HepG2 (cell line): ENCODE measurements at regions not wholly inside any gene's neighbourhood (a gene's known extent, or its start where the extent isn't known, plus 50 kb on each side); places are given as distances from the start of the nearest gene placed in this dataset.

ENCODE experiments used
- ATAC-seq: fragments of 200-7000 bp; cut with Tn5 transposase; 3 replicates; pipeline ENCODE4 v1.9.1; 2020; ENCODE audit warnings: mild to moderate bottlenecking, moderate library complexity
- BruUV-seq: library from RNA; stranded (reverse); fragments of 400-500 nt; replicated peaks from 2 replicates; lab custom pipeline; 2021; lab: Mats Ljungman, UMichigan
- CTCF ChIA-PET: fragments of 300-600 bp; formaldehyde crosslinking; extraction: SDS; loops from one replicate; lab custom pipeline; 2021; ENCODE audit warnings: low total read pairs, inconsistent platforms, low intra/inter-chr PET ratio; lab: Yijun Ruan, JAX
- POLR2A ChIA-PET: fragments of 350-600 bp; sonication (Branson Sonifier 250); formaldehyde crosslinking; loops from one replicate; lab custom pipeline; 2020; ENCODE audit warnings: antibody characterized with exemption, inconsistent platforms; lab: Yijun Ruan, JAX
- DNase-seq: peaks from one replicate; pipeline ENCODE4 v3.0.0-alpha.2; 2015; ENCODE audit warnings: low spot score
- FAIRE-seq: peaks from 3 replicates; lab custom pipeline; 2011; peaks lifted over from hg19 to GRCh38; lab: Jason Lieb, UNC
- H2AFZ ChIP-seq: one replicate; pipeline ENCODE4 v1.6.1; 2011; ENCODE audit warnings: low read length, inconsistent platforms
- H3K27ac ChIP-seq: fragments of 300-600 bp; 3 replicates; pipeline ENCODE4 v1.8.0; 2011; ENCODE audit warnings: mixed run types, mild to moderate bottlenecking, mixed read lengths, low read length, inconsistent platforms; ENCODE audit not compliant: insufficient read depth; ENCODE audit errors: extremely low read length
- H3K27me3 ChIP-seq, 2 experiments: fragments of 200-600 bp in 1 of 2; 2 replicates in 1 of 2; 3 replicates in 1 of 2; pipeline versions ENCODE4 v1.6.0 to v1.8.0; 2011; ENCODE audit warnings: low read length in 2 of 2, mild to moderate bottlenecking in 2 of 2, moderate library complexity in 2 of 2, inconsistent platforms in 1 of 2; ENCODE audit not compliant: insufficient read depth in 2 of 2, control insufficient read depth in 1 of 2
- H3K36me3 ChIP-seq, 2 experiments: fragments of 200-600 bp in 1 of 2; replicated peaks in 1 of 2; 2 replicates in 1 of 2; 3 replicates in 1 of 2; pipeline versions ENCODE4 v1.5.1 to v1.8.0; 2011; ENCODE audit warnings: low read length in 2 of 2, inconsistent platforms in 1 of 2; ENCODE audit not compliant: insufficient read depth in 2 of 2, control insufficient read depth in 1 of 2
- H3K4me1 ChIP-seq: 2 replicates; pipeline ENCODE4 v1.5.1; 2012; ENCODE audit warnings: low read length, inconsistent platforms; ENCODE audit not compliant: insufficient read depth
- H3K4me2 ChIP-seq: 2 replicates; pipeline ENCODE4 v1.6.0; 2011; ENCODE audit warnings: low read depth, low read length, inconsistent platforms
- H3K4me3 ChIP-seq, 3 experiments: fragments of 200-600 bp in 1 of 3; sonication (generic), shearing (Covaris generic) in 1 of 3; replicated peaks in 1 of 3; 2 replicates each; pipeline ENCODE4 v1.5.1; 2011 to 2016; ENCODE audit warnings: low read length in 3 of 3, inconsistent platforms in 2 of 3, low read depth in 2 of 3, mild to moderate bottlenecking in 2 of 3, control low read depth in 1 of 3, mixed read lengths in 1 of 3; ENCODE audit not compliant: insufficient read depth in 1 of 3
- H3K79me2 ChIP-seq: one replicate; pipeline ENCODE4 v1.6.1; 2011; ENCODE audit warnings: low read length, inconsistent platforms; ENCODE audit not compliant: insufficient read depth
- H3K9ac ChIP-seq: 2 replicates; pipeline ENCODE4 v1.6.0; 2011; ENCODE audit warnings: mild to moderate bottlenecking, low read depth, low read length, inconsistent platforms; ENCODE audit not compliant: insufficient read depth
- H3K9me3 ChIP-seq: 2 replicates; pipeline ENCODE4 v1.5.1; 2012; ENCODE audit warnings: mild to moderate bottlenecking, low read length
- H4K20me1 ChIP-seq: 2 replicates; pipeline ENCODE4 v1.6.0; 2011; ENCODE audit warnings: inconsistent platforms, mild to moderate bottlenecking, low read length, moderate library complexity; ENCODE audit not compliant: insufficient read depth
- FOXP1 ChIP-seq, 2 experiments: fragments of 450-650 bp in 1 of 2; IDR thresholded peaks; 2 replicates each; pipeline ENCODE4 v1.6.1; 2017 to 2018; ENCODE audit warnings: antibody characterized with exemption in 1 of 2
- KLF11 ChIP-seq: IDR thresholded peaks from 2 replicates; pipeline ENCODE4 v1.6.1; 2016; ENCODE audit warnings: missing compliant biosample characterization
- KLF15 ChIP-seq: sonication (generic); formaldehyde crosslinking; IDR thresholded peaks from 2 replicates; pipeline ENCODE4 v1.8.1; 2023; ENCODE audit warnings: borderline replicate concordance, mild to moderate bottlenecking, inconsistent platforms, missing genetic modification reagents, mixed read lengths
- MAX ChIP-seq: IDR thresholded peaks from 2 replicates; pipeline ENCODE4 v1.6.1; 2012; ENCODE audit warnings: inconsistent platforms
- MIER2 ChIP-seq: IDR thresholded peaks from 2 replicates; pipeline ENCODE4 v1.6.1; 2016; ENCODE audit warnings: missing biosample characterization, missing genetic modification reagents
- MTF2 ChIP-seq: sonication (generic); formaldehyde crosslinking; IDR thresholded peaks from 2 replicates; pipeline ENCODE4 v1.5.0; 2020; ENCODE audit warnings: missing genetic modification reagents, borderline replicate concordance
- NPAS2 ChIP-seq: sonication (generic); formaldehyde crosslinking; IDR thresholded peaks from 2 replicates; pipeline ENCODE4 v1.8.0; 2022; ENCODE audit warnings: mild to moderate bottlenecking, missing genetic modification reagents, borderline replicate concordance
- TEAD2 ChIP-seq: sonication (generic); formaldehyde crosslinking; IDR thresholded peaks from 2 replicates; pipeline ENCODE4 v1.9.0; 2021; ENCODE audit warnings: missing genetic modification reagents
- TFDP1 ChIP-seq: IDR thresholded peaks from 2 replicates; pipeline ENCODE4 v1.6.1; 2016; ENCODE audit warnings: missing compliant biosample characterization, missing genetic modification reagents, borderline replicate concordance
- ZNF263 ChIP-seq: sonication (generic); formaldehyde crosslinking; IDR thresholded peaks from 2 replicates; pipeline ENCODE4 v1.4.0; 2020; ENCODE audit warnings: missing genetic modification reagents
- ZNF318 ChIP-seq: sonication (generic); formaldehyde crosslinking; IDR thresholded peaks from 2 replicates; pipeline ENCODE4 v1.4.0; 2020; ENCODE audit warnings: mild to moderate bottlenecking, missing genetic modification reagents
- ZNF430 ChIP-seq: sonication (generic); formaldehyde crosslinking; IDR thresholded peaks from 2 replicates; pipeline ENCODE4 v1.9.0; 2021; ENCODE audit warnings: mild to moderate bottlenecking, missing genetic modification reagents
- ZNF788 ChIP-seq: sonication (generic); formaldehyde crosslinking; IDR thresholded peaks from 2 replicates; pipeline ENCODE4 v1.5.0; 2020; ENCODE audit warnings: mild to moderate bottlenecking, missing genetic modification reagents, borderline replicate concordance
- WGBS: methylation state at CpG from one replicate; pipeline ENCODE4 v1.1.6; 2017; ENCODE audit warnings: low lambda C conversion rate; 5-methylcytosine and 5-hydroxymethylcytosine counted together
- in situ Hi-C: cut with HindIII; loops from 2 replicates; pipeline ENCODE4 v1.10.0; 2017; ENCODE audit warnings: low pct_unique_long_range_greater_than_20kb; ENCODE audit not compliant: extremely low pct_ligation_motif_present
- intact Hi-C: fragments of 100-400 bp; cut with micrococcal nuclease; formaldehyde crosslinking; loops from one replicate; pipeline ENCODE4 v1.10.0; 2022; ENCODE audit not compliant: unreplicated experiment

DNA sequence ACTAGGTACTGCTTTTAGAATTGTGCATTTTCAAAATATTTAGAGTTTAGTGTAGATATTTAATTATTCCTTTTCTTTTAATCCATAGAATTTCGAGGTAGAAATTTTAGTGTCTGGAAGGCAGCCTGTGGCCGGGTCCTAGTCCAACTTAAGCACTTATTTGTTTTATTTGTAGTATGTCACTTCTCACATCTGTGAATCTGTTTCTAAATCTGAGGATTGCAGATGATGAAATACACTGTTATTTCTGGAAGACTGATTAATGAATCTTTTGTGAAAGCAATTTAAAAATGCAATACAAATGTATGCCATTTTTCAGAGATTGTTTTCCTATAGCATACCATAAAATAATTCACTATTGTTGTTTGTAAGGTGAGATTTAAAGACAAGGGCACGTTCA, 483.9 kb upstream of the TRIB2 start:
- no peak for FAIRE-seq
- in situ Hi-C loops: no loop called here
- TF ChIP-seq KLF15 (CRISPR knock-in tag) (no peak), MTF2 (CRISPR knock-in tag) (no peak), MIER2 (CRISPR knock-in tag) (no peak), TEAD2 (no peak), ZNF430 (CRISPR knock-in tag) (no peak), ZNF263 (CRISPR knock-in tag) (no peak), MAX (no peak), TFDP1 (CRISPR knock-in tag) (no peak), FOXP1 (IDR thresholded peaks at IDR 0.05) (no peak), FOXP1 (CRISPR knock-in tag; IDR thresholded peaks at IDR 0.05) (no peak), KLF11 (no peak), ZNF318 (CRISPR knock-in tag) (no peak), NPAS2 (no peak), ZNF788 (no peak)
- TF ChIP-seq, all 625 proteins: peak for 0
- no peak for ATAC-seq
- BruUV-seq: no TSS peak
- intact Hi-C loops: no loop called here
- no peaks in the 10 kb centered on the region for H3K9me3 ChIP-seq
- no peak overlapping the region for H3K4me2 ChIP-seq
- no peaks in the 10 kb centered on the region for H3K79me2 ChIP-seq
- H3K4me1 ChIP-seq: no peaks in the 10 kb centered on the region
- no peak overlapping the region for H3K27ac ChIP-seq
- no peak for DNase-seq
- ChIA-PET POLR2A (no interaction called here), CTCF (no interaction called here)
- H2AFZ ChIP-seq: no peak overlapping the region
- no peaks in the 10 kb centered on the region for H4K20me1 ChIP-seq
- H3K27me3 ChIP-seq: no peaks in the 10 kb centered on the region
- no peak overlapping the region for H3K9ac ChIP-seq
- WGBS: 3% methylated on average over 3 of the region's 3 CpGs
- H3K36me3 ChIP-seq: no peaks in the 10 kb centered on the region
- H3K4me3 ChIP-seq: no peak overlapping the region
